WTC11 (cell line): ENCODE measurements at regions not wholly inside any gene's neighbourhood (a gene's known extent, or its start where the extent isn't known, plus 50 kb on each side); places are given as distances from the start of the nearest gene placed in this dataset.

Experiments
- CBFB ChIP-seq: sonication (generic); formaldehyde crosslinking; IDR thresholded peaks from 2 replicates; pipeline ENCODE4 v1.8.1; 2022; ENCODE audit warnings: mild to moderate bottlenecking, low read depth, missing genetic modification reagents
- CTCF ChIP-seq: fragments of 200-600 bp; IDR thresholded peaks from 2 replicates; pipeline ENCODE4 v1.8.0; 2022; ENCODE audit warnings: antibody characterized with exemption
- ESRRA ChIP-seq: sonication (generic); formaldehyde crosslinking; IDR thresholded peaks from 2 replicates; pipeline ENCODE4 v1.8.1; 2022; ENCODE audit warnings: mild to moderate bottlenecking, missing genetic modification reagents, borderline replicate concordance
- MLX ChIP-seq: sonication (generic); formaldehyde crosslinking; IDR thresholded peaks from 2 replicates; pipeline ENCODE4 v1.8.1; 2023; ENCODE audit warnings: mild to moderate bottlenecking, missing genetic modification reagents, moderate library complexity
- NFATC4 ChIP-seq: fragments of 250-450 bp; sonication (Bioruptor Pico); IDR thresholded peaks from 2 replicates; pipeline ENCODE4 v1.9.0; 2021; ENCODE audit warnings: mild to moderate bottlenecking
- TEAD4 ChIP-seq: sonication (generic); formaldehyde crosslinking; IDR thresholded peaks from 2 replicates; pipeline ENCODE4 v1.8.0; 2022; ENCODE audit warnings: mild to moderate bottlenecking, missing genetic modification reagents
- ZNF121 ChIP-seq: sonication (generic); formaldehyde crosslinking; IDR thresholded peaks from 2 replicates; pipeline ENCODE4 v1.8.0; 2023; ENCODE audit warnings: missing genetic modification reagents
- ZNF138 ChIP-seq: sonication (generic); formaldehyde crosslinking; conservative IDR thresholded peaks from 2 replicates; pipeline ENCODE4 v1.8.1; 2022; ENCODE audit warnings: mild to moderate bottlenecking, moderate library complexity, missing genetic modification reagents
- ZSCAN18 ChIP-seq: fragments of 250-450 bp; sonication (Bioruptor Pico); IDR thresholded peaks from 2 replicates; pipeline ENCODE4 v2.1.2; 2022; ENCODE audit warnings: mild to moderate bottlenecking, moderate library complexity
- TF ChIP-seq, protein P1 (sequence below): sonication (generic); formaldehyde crosslinking; IDR thresholded peaks from 2 replicates; pipeline ENCODE4 v1.8.0; 2022; ENCODE audit warnings: mild to moderate bottlenecking, missing genetic modification reagents
- TF ChIP-seq, protein P2 (sequence below): sonication (generic); formaldehyde crosslinking; IDR thresholded peaks from 2 replicates; pipeline ENCODE4 v1.8.1; 2023; ENCODE audit warnings: mild to moderate bottlenecking, missing genetic modification reagents, moderate library complexity
- TF ChIP-seq, protein P3 (sequence below): sonication (generic); formaldehyde crosslinking; IDR thresholded peaks from 2 replicates; pipeline ENCODE4 v1.8.1; 2023; ENCODE audit warnings: mild to moderate bottlenecking, missing genetic modification reagents
- TF ChIP-seq, protein P4 (sequence below): sonication (generic); formaldehyde crosslinking; IDR thresholded peaks from 2 replicates; pipeline ENCODE4 v1.8.0; 2022; ENCODE audit warnings: mild to moderate bottlenecking, missing genetic modification reagents
- TF ChIP-seq, protein P5 (sequence below): sonication (generic); formaldehyde crosslinking; IDR thresholded peaks from 2 replicates; pipeline ENCODE4 v1.8.1; 2023; ENCODE audit warnings: mild to moderate bottlenecking, moderate library complexity, missing genetic modification reagents

GRCh38 chr3:160150525-160150924 lies 74.7 kb upstream of the C3orf80 start:
- TF ChIP-seq CTCF (no peak), TEAD4 (CRISPR knock-in tag) (no peak), ZNF121 (CRISPR knock-in tag) (no peak), ZNF138 (CRISPR knock-in tag) (no peak), ZSCAN18 (no peak), NFATC4 (CRISPR knock-in tag) (no peak), MLX (CRISPR knock-in tag) (no peak), ESRRA (CRISPR knock-in tag) (no peak), CBFB (no peak)
- TF ChIP-seq, protein P1, sequence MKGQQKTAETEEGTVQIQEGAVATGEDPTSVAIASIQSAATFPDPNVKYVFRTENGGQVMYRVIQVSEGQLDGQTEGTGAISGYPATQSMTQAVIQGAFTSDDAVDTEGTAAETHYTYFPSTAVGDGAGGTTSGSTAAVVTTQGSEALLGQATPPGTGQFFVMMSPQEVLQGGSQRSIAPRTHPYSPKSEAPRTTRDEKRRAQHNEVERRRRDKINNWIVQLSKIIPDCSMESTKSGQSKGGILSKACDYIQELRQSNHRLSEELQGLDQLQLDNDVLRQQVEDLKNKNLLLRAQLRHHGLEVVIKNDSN (CRISPR knock-in tag) = no peak
- TF ChIP-seq, protein P2, sequence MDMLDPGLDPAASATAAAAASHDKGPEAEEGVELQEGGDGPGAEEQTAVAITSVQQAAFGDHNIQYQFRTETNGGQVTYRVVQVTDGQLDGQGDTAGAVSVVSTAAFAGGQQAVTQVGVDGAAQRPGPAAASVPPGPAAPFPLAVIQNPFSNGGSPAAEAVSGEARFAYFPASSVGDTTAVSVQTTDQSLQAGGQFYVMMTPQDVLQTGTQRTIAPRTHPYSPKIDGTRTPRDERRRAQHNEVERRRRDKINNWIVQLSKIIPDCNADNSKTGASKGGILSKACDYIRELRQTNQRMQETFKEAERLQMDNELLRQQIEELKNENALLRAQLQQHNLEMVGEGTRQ = no peak
- TF ChIP-seq, protein P3, sequence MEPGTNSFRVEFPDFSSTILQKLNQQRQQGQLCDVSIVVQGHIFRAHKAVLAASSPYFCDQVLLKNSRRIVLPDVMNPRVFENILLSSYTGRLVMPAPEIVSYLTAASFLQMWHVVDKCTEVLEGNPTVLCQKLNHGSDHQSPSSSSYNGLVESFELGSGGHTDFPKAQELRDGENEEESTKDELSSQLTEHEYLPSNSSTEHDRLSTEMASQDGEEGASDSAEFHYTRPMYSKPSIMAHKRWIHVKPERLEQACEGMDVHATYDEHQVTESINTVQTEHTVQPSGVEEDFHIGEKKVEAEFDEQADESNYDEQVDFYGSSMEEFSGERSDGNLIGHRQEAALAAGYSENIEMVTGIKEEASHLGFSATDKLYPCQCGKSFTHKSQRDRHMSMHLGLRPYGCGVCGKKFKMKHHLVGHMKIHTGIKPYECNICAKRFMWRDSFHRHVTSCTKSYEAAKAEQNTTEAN (CRISPR knock-in tag) = no peak
- TF ChIP-seq, protein P4, sequence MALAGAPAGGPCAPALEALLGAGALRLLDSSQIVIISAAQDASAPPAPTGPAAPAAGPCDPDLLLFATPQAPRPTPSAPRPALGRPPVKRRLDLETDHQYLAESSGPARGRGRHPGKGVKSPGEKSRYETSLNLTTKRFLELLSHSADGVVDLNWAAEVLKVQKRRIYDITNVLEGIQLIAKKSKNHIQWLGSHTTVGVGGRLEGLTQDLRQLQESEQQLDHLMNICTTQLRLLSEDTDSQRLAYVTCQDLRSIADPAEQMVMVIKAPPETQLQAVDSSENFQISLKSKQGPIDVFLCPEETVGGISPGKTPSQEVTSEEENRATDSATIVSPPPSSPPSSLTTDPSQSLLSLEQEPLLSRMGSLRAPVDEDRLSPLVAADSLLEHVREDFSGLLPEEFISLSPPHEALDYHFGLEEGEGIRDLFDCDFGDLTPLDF (CRISPR knock-in tag) = no peak
- TF ChIP-seq, protein P5, sequence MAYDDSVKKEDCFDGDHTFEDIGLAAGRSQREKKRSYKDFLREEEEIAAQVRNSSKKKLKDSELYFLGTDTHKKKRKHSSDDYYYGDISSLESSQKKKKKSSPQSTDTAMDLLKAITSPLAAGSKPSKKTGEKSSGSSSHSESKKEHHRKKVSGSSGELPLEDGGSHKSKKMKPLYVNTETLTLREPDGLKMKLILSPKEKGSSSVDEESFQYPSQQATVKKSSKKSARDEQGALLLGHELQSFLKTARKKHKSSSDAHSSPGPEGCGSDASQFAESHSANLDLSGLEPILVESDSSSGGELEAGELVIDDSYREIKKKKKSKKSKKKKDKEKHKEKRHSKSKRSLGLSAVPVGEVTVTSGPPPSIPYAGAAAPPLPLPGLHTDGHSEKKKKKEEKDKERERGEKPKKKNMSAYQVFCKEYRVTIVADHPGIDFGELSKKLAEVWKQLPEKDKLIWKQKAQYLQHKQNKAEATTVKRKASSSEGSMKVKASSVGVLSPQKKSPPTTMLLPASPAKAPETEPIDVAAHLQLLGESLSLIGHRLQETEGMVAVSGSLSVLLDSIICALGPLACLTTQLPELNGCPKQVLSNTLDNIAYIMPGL (CRISPR knock-in tag) = no peak
